Fibroblast of skin of right quadriceps (primary cell): ENCODE measurements at regions not wholly inside any gene's neighbourhood (a gene's known extent, or its start where the extent isn't known, plus 50 kb on each side); places are given as distances from the start of the nearest gene placed in this dataset.

Source experiments
- DNase-seq: peaks from one replicate; pipeline ENCODE4 v3.0.0-alpha.2; 2013

- DNase-seq = peak; percentile 44
Measured at GRCh38 chr12:76611533-76611932, 52.0 kb upstream of the OSBPL8 start.

DNA sequence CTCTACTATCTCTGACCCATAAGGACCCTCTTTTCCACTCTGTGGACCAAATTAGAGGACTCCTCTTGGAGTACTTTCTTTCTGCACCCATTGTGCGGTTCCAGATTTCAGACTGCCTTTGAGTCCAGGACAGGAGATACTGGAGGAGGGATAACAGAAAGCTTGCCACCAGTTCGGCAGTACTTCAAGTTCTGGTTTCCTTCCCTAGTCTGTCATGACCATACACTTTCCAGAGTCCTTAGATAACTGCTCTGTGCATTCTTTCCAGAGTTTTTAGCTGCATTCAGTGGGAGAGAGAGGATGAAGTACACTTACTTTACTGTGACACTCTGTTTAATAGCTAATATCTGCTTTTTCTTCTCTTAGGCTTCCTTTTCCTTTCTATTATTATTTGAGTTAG lies 54.8 kb upstream of the OSBPL8 start:
- DNase-seq = no peak

DNA sequence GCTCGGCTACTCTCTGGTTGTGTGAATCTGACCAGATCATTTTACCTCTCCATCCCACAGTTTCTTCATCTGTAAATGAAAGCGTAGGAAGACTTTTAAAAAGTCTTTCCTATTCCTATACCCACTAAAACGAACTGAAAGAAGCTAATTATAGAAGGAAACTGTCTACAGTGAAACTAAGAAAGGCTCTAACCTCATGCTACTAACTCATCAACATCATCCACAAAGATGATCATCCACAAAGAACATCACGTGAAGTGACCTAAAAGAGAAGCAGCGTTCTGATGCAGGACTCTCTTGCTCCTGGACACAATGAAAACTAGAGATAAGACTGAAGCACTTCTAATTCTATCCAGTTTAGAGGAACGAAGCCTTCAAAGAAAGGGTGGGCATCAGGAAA lies 58.5 kb upstream of the OSBPL8 start:
- DNase-seq = no peak

GRCh38 chr12:76621582-76622024 lies 62.0 kb upstream of the OSBPL8 start:
- peak; percentile 63 for DNase-seq

- DNase-seq = no peak
Measured at GRCh38 chr12:76622351-76622750, 62.8 kb upstream of the OSBPL8 start.

GRCh38 chr12:76622915-76623314 lies 63.3 kb upstream of the OSBPL8 start:
- no peak for DNase-seq

DNA sequence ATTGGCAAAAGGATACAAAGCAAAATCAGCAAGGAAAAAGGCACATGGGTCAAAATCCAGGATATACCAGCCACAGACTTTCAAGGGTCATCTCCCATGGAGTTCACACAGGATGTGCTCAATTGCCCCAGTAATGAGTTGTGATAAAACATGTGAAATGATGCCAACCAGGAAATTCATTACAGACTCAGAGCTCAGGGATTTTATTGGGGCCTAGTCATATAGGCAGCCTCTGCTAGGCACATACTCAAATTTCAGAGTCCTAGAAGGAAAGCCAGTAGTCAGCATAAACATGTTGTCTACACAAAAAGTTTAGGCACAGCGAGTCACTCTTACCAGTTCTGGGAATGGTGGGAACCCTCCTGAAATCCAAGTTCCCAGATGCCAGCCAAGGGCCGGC lies 64.4 kb upstream of the OSBPL8 start:
- DNase-seq = peak; percentile 69

- DNase-seq = peak; percentile 10
Measured at GRCh38 chr12:76627346-76628135, 68.0 kb upstream of the OSBPL8 start.

GRCh38 chr12:76628745-76629144 lies 69.2 kb upstream of the OSBPL8 start:
- no peak for DNase-seq

GRCh38 chr12:76631741-76632140 lies 72.2 kb upstream of the OSBPL8 start:
- no peak for DNase-seq

DNA sequence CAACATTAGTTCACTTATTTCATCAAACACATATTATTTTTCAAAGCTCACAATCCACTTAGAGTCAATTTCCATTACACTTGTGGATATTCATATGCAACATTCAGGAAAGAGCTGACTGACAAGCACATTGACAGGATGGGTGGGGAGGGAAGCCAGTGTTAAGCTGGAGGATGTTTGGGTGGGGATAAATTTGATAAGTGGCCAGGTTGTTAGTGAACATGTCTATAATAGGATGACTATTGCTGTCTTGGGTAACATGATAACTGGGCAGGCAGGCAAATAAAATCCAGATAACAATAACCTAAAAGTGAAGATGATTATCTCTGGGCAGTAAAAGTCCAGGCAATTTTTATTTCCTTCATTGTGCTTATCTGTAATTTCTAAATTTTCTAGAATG lies 73.8 kb upstream of the OSBPL8 start:
- no peak for DNase-seq

DNA sequence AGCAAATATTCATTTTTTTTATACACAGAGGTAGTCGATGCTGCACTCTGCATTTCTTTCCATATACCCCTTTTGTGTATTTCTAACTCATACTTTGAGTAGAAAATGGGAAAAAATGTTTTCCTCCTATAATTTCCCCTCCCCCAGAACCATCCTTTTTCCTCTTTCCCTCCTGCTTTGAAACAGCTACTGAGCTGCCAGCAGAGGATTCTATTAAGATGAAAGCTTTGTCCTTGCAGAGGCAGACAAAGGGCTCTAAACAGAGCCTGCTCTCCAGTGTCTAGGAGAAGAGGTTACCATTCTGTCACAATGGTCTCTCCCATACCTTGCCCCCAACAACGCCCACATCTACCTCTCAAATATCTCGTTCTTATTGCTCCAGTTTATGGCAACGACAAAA lies 74.6 kb upstream of the OSBPL8 start:
- no peak for DNase-seq

DNA sequence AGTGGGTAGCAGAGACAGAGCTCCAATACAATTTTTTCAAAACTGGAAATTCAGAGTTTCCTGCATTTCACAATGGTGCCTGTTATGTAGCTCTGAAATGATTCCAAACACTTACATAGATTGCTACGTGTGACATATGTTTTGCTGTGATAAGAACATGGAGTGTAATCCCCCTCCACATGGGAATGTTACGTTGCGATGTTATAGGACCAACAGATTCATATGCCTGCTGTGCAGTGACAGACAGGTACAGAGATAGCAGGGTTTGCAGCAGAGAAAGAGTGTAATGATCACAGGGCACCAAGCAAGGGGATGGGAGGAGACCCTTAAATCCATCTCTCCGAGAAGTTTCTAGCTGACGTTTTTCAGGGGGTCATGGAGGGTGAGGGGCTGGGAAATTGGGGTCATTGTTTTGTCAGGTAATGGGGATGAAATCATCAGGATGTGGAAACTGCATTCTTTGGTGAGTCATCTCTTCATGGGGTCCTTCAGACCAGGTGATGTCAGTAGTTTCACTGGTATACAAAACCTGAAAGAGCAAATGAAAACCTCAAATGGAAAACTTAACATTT lies 76.6 kb upstream of the OSBPL8 start:
- peak; percentile 31 for DNase-seq

DNA sequence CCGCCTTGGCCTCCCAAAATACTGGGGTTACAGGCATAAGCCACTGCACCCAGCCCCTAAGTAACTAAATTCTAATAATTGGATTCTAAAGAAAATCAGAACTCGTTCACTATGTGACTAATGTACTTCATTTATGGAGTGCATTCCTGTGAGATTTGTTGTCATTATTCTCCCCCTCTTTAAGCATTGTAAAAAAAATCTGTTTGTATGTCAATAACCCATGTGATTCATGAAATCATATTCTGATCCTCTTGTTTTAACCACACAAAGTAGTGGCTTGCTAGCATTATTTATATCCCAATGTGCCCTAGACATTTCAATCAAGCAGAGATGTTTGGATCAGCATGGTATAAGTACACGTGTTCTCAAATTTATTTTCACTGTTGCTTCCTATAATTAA lies 78.2 kb upstream of the OSBPL8 start:
- DNase-seq = peak; percentile 68

- no peak for DNase-seq
Measured at GRCh38 chr12:76639646-76640045, 80.1 kb upstream of the OSBPL8 start.

- DNase-seq = no peak
Measured at GRCh38 chr12:76641073-76641472, 81.5 kb upstream of the OSBPL8 start.

- no peak for DNase-seq
Measured at GRCh38 chr12:76641961-76642360, 82.4 kb upstream of the OSBPL8 start.

GRCh38 chr12:76643438-76643837 lies 83.9 kb upstream of the OSBPL8 start:
- DNase-seq = peak; percentile 76

DNA sequence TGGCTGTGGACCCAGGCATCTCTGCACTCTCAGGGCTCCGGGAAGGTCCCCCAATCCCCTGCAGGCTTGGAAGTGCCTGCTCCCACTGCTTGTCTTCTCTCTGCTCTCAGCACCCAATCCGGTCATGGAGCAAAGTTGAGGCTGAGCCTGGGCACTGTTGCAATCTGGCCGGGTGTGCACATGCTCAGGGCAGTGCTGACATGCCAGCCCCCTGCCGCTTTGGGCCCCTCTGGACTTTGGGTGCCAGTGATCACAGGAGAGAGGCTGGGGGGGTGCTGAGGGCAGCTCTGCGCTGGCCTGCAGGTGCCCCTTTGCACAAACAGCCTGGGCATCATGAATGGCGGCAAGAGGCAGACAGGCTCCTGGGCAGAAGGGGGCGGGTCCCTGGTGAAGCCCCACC lies 85.4 kb upstream of the OSBPL8 start:
- DNase-seq = no peak

DNA sequence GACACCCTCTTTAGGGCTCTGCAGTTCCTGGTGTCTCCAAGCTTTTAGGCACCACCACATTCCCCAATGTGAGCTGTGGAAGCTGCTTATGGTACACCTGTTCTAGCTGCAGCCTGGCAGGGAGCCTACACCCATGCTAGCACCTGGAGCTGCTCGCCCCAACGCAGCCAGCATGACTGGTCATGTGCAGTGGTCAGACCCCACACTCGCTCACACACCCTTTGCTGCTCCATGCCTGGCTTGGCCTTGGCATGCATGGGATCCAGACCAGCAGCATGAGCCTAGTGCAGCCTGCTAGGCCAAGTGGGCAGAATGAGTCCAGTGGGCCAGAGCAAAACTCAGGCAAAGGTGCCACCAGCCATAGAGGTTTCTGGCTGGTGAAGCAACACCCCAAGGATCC lies 86.4 kb upstream of the OSBPL8 start:
- DNase-seq = no peak

DNA sequence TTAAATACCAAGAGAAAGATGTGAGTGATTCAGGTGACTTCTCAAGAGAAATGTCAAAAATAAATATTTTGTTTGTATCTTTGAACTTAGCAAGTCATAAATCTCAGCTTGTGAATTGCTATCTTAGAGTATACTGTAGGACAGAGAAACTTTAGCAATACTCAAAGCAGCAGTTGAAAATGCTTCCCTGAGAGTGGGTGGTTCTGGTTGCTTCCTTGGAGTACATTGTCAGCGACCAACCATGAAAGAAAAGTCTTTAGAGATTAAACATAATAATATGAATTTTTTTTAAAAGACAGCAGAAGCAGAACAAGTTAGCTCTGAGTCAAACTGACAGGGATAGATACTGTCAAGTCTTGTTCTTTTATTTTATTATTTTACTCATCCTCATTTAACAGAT lies 86.8 kb upstream of the OSBPL8 start:
- no peak for DNase-seq

DNA sequence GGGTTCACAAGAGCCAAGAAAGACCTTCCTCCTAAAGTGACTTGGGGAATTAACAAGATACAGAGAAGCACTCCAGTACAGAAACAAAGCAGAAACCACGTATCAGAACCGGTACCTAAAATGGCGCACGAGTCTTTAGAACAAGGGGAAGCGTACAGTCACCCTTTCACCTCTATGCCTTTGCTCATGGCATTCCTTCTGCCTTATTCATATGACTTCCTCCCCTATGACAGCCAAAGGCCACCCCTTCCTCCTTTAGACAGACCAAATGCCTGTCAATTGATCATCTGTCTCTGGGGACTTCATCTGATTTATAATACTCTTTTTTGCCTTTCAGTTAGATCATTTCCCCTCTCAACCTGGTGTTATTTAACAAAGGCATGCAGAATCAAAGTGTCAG lies 89.5 kb upstream of the OSBPL8 start:
- no peak for DNase-seq

DNA sequence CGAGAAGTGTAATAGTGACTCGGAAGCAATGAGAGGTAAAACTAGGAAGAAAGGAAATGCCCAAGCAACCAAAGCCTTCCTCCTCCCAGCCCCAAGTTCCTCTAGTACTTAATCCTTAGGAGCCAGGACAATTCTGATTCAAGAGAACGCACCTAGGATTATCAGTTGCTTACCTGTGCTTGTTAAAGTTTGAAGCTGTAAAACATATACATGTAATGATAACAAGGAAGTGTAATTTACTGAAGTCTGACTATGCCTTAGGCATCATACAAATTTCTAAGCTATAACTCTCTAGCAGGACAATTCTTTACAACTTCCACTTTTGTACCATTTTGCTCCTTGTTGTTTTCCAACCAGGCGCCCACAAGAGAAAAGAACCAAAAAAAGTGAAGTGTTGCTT lies 92.8 kb upstream of the OSBPL8 start:
- no peak for DNase-seq

DNA sequence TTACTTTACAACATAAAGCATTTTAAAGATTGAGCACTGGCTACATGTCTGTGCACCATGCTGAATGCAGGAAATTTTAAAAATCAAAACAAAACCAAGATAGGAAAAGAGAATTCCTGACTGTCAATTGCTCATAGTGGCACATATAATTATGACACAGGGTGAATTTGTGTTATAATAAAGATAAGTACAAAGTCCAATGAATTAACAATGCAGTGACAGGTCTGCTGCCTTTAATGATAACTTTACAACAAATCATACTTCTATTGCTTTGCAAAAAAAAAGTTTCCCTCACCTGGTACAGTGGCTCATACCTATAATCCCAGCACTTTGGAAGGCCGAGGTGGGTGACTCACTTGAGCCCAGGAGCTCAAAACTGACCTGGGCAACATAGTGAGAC lies 93.8 kb upstream of the OSBPL8 start:
- no peak for DNase-seq

DNA sequence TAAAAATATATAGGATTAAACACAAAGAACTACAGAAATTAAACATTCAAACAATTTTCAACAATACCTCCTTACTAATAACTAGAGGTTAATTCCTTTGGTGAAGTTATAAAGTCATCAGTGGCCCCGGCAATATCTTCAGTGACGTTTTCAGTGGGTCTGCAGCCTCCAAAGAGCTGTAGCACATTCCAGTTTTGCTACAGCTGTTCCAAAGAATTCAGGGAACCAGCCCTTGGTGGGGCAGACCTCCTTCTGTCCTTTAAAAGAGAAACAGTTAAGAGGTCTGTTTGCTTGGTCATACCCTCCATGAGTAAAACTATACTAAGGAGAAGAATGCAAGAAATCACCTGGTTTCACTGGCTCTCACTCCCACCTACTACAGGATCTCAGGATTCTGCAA lies 99.2 kb upstream of the ZDHHC17 start:
- no peak for DNase-seq
